ENCODE measurements at regions not wholly inside any gene's neighbourhood (a gene's known extent, or its start where the extent isn't known, plus 50 kb on each side); places are given as distances from the start of the nearest gene placed in this dataset.
A peak's percentile ranks its signal among the peaks of the same experiment; 100 is the strongest.

DNA sequence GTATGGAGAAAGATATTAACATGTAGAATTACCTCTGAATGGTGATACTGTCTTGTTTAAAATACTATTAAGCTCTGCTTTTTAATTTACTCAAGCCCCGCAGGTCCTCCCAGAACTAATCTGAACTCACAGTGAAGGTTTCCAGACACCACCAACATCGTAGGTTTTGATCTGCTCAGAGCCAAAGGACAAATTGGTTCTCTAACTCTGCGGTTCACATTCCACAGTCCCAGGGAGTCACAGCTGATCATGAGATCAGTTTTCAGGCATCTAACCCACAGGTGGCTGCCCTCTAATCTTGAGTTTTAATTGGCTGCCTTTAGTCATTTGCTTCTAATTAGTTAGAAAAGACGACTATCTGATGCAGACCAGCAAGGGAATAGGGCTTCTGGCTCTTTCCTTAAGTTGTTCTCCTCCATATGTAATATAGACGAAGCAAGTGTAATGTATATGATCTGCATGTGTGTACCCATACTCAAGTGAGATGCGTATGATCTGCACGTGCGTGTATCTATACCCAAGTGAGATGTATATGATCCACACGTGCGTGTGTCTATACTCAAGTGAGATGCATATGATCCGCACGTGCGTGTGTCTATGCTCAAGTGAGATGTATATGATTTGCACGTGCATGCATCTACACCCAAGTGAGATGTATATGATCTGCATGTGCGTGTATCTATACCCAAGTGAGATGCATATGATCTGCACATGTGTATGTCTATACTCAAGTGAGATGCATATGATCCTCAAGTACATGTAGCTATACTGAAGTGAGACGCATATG lies 331.5 kb upstream of the NPVF start:
- DNase-seq: no peak

DNA sequence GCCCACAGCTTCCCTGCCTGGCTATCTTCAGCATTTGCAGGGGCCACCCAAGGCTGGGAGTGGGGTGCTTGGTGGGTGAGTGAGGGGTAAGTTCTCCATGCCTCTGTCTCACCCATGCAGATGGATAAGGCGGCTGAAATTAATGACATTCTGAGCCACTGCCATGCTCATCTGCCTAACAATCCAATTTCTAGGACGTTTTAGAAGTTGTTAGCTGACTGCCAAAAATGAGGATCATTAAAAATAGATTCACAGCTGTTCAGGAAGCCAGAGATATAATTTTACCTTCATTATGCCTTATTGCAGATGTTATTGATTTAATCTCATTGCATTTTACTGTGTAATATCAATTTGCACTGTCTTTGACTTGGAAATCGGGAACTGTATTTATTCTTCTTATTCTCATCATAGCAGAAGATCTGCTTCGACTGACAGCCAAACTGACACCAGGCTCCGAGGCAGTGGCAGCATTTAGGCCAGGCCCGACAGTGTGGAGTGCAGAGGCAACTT lies 334.4 kb upstream of the NPVF start:
- DNase-seq: no peak

GRCh38 chr7:25565002-25565401 lies 336.7 kb upstream of the NPVF start:
- no peak for DNase-seq

GRCh38 chr7:25565949-25566348 lies 337.7 kb upstream of the NPVF start:
- DNase-seq: peak; percentile 75

GRCh38 chr7:25567430-25567829 lies 339.1 kb upstream of the NPVF start:
- DNase-seq: no peak

GRCh38 chr7:25569765-25570164 lies 341.5 kb upstream of the NPVF start:
- DNase-seq: no peak

GRCh38 chr7:25572423-25572822 lies 344.1 kb upstream of the NPVF start:
- DNase-seq: no peak

GRCh38 chr7:25574828-25575227 lies 346.5 kb upstream of the NPVF start:
- no peak for DNase-seq

DNA sequence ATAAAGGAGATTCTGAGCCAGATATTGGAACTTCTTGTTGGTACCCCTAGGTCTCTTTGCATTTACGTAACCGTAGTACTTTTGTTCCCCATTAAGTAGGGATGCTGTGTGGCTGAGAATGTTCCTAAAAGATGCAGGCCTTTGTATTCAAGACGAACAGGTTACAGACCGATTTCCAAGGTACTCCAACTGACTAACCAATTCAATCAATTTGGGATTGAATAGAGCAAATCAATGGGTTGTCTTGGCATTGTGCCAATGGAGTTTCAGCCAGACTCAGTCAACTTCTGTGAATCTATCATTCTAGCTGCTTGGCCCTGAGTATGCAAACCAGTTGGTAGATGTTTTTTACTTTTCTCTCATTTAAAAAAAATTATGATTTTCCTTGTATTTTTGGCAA lies 347.3 kb upstream of the NPVF start:
- no peak for DNase-seq

DNA sequence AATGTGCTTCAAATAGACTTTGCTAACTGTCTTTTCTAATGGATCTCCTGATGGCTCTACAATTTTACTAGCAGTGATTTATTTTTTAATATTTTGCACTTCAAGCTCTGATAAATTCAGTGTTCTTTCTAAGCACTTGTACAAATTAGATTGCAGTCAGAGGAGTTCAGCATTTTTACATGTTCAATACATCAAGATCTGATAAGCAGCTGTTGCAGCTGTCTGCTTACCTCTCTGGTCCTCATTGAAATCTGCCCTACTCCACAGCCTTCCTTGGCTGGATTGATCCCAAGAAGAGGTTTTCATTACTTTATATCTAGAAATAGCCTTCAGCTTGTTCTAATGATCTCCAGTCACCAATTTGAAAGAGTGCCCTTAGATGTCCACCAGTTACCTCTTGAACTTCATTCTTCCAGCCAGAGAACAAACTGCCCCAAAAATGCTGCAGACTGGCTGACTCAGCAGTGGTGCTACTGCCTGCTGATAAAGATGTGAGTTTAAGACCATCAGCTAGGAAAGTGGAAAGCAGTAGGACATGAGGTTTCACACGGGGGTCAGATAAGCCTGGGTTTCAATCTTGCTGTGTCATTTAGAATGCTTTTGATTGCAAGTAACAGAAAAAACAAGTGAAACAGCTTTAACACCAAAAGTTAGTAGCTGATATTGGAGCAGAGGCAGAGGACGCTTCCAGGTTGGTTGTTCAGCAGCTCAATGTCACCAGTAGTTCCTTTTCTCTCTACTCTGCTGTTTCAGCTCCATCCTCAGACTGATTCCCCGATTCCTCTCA lies 350.9 kb upstream of the NPVF start:
- DNase-seq: no peak

DNA sequence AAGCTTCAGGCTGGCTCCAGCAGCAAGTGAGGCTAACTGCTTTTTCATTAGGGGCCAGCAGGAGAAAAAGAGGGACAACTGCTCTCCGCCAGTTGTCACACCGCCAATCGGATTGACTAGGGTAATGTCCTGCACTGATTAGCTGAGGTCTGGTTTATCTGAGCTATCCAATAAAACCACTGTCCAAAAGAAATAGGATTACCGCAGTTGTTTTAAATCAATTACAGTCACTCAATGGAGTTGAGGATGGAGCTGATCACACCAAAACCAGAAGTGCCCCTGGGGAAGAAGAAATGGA lies 351.4 kb upstream of the NPVF start:
- no peak for DNase-seq

GRCh38 chr7:25580141-25580540 lies 351.9 kb upstream of the NPVF start:
- DNase-seq: no peak

- no peak for DNase-seq
Observed at GRCh38 chr7:25583621-25584020, 355.3 kb upstream of the NPVF start.

DNA sequence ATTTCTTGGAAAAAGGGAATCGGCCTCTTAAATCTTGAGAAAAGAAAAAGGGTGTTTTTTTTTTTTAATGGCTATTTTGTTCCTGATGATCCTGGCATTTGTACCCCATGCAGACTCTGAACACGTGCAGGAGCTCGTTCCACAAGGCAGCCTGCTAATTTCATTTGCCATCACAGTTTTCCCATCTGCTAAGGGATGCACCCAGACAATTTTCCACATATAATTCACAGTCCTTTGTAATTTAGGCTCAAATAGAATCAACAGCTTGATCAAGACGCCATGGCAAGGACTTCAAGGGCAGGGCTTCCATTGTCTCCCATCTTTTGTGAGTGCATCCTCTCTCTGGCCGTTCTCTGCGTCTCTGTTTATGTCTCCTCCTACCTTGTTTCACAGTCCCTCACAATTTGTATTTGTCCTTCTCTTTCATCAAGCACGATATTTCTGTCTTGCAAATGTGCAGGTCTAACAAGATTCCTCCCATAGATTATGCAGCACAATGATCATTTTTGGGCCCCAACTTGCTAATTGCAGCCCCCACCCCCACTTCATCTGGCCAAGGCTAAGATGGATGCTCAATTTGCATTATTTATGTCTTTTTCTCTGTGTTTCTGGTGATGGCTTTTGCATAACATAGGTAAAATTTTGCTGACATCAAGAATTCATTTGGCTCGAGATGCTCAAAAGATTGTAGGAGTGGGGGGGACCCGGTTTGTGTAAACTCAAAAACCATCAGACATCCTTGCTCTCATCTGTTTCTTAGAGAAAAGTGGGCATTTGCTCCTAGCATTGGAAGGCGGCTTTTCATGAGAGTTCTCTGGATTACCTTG lies 356.0 kb upstream of the NPVF start:
- no peak for DNase-seq

- no peak for DNase-seq
Observed at GRCh38 chr7:25586513-25586912, 358.2 kb upstream of the NPVF start.

DNA sequence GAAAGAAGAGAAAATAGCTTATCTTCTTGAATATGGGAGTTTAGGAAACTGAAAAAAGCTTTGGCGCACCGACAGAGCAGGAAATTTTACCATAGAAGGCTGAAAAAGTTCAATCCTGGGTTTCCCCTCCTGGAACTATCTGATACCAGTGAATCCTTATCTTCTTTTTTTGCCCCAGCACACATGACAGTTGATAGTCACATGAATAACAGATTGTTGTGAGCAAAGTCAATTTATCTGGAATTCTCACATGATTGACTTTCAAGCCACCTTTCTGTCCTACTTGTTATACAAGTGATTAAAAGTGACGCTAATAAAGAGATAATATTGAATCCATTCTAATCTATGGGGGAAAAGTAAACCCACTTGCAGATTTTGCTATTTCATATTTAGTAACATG lies 365.8 kb upstream of the NPVF start:
- no peak for DNase-seq

- DNase-seq: no peak
Observed at GRCh38 chr7:25594728-25595127, 366.4 kb upstream of the NPVF start.

- DNase-seq: no peak
Observed at GRCh38 chr7:25595996-25596395, 367.7 kb upstream of the NPVF start.

DNA sequence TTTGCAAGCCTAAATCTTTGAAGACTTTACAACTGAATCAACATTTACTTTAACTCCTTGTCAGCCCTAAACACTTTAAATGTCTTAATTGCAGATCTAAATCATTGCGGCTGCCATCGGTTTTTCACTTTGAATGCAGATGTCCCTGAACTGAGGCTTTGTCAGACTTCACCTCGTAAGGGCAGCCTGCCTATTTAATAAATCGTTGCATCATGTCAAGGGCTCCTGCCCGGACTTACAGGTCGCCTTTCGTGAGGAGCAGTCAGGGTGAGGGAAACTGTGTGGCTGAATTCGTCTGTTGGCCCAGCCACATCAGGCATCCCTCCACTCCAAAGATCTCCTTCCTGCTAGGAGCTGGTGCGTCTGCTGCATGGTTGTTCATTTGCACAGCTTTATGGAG lies 368.2 kb upstream of the NPVF start:
- DNase-seq: no peak

DNA sequence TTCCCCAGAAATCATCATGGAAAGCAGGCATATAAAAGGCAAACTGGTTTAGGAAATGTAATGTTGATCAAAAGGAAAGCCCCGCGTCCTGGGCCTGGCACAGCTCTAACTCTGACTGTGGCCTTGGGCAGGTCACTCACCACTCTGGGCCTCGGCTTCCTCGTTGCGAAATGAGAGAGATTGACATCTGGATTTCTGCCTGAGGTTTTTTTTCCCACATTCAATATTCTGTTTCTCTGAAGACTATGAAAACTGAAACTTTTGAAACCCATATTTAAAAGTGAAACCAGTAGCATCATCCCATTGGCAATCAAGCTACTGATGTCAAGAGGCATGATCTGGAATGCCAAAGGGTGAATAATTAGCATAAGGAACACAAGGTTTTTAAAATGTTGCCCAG lies 369.7 kb upstream of the NPVF start:
- no peak for DNase-seq

DNA sequence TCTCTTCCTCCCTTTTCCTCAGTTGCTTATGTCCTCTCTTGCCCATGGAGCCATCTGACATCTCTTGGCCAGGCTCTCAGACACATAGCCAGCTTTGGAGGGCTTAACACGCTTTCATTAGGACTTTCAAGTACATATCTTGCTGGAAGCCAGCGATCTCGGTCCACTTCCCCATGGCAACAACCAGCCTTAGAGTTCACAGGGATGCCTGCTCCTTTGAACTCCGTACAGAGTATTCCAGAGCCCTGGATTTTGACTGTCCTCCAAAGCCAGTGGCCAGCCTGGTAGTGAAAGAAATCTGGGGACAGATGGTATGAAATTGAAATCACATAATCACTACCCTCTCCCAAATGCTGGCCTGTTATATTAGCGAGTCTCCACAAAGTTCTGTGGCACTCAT lies 370.5 kb upstream of the NPVF start:
- no peak for DNase-seq

DNA sequence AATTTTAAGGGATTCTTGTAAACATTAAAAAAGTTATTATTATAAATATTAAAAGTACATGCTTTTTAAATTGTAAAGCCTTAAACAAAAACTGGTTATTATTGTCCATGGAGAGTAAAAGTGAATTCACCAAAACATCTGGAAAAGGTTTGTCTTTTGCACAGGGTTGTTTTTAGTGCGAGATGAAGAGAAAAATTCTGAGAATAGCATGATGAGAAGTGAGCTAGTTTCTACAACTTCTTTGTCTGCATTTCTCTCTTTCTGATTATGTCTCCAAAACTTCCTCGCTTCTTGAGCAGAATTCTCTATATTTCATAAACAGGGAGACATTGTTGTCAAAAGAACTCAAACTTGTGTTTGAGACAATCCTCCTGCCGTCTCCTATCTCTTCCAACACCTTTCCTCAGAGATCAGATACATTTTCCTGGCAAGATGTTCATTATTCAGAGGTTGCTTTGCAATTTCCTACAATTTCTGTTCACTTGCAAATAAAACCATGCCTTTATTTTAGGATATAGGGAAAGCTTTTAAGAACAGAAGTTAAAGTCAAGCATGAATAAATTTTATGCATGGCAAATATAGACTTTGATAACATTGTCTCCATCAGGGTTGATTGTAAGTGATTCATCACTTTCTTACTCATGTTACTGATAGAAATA lies 372.1 kb upstream of the NPVF start:
- DNase-seq: no peak
